ENCODE measurements at regions not wholly inside any gene's neighbourhood (a gene's known extent, or its start where the extent isn't known, plus 50 kb on each side); places are given as distances from the start of the nearest gene placed in this dataset.

- TF ChIP-seq FOXK2 (IDR thresholded peaks at IDR 0.05) (no peak), ELF4 (IDR thresholded peaks at IDR 0.05) (no peak), SP1 (IDR thresholded peaks at IDR 0.05) (no peak), ZNF384 (IDR thresholded peaks at IDR 0.05) (no peak), CTBP1 (IDR thresholded peaks at IDR 0.05; ENCODE audit: borderline replicate concordance) (no peak), NFRKB (IDR thresholded peaks at IDR 0.05) (no peak), BHLHE40 (IDR thresholded peaks at IDR 0.05; ENCODE audit: borderline replicate concordance) (no peak), LEF1 (IDR thresholded peaks at IDR 0.05; ENCODE audit: borderline replicate concordance) (no peak), FOXM1 (IDR thresholded peaks at IDR 0.05; ENCODE audit: borderline replicate concordance) (no peak), SUZ12 (IDR thresholded peaks at IDR 0.05) (no peak), HDGF (IDR thresholded peaks at IDR 0.05; ENCODE audit: borderline replicate concordance) (no peak), ARNT (IDR thresholded peaks at IDR 0.05) (no peak), L3MBTL2 (conservative IDR thresholded peaks at IDR 0.05) (no peak)
Measured at GRCh38 chr5:115381911-115382662, 85.6 kb upstream of the CCDC112 start.

All from HEK293T (cell line).